Activated T-cell treated with anti-CD3 and anti-CD28 coated beads for 48 hours (primary cell): ENCODE measurements at regions not wholly inside any gene's neighbourhood (a gene's known extent, or its start where the extent isn't known, plus 50 kb on each side); places are given as distances from the start of the nearest gene placed in this dataset.
"Not testable (repeated sequence)": the region's sequence is repeated elsewhere in the genome, so short reads cannot be mapped to it uniquely, and the experiment has no call there.

Experiments used
- DNase-seq: peaks from one replicate; pipeline ENCODE4 v3.0.0-alpha.2; 2020; ENCODE audit warnings: low read depth

GRCh38 chr9:86486891-86487837 is 133.0 kb upstream of the TUT7 start:
- DNase-seq: no peak

DNA sequence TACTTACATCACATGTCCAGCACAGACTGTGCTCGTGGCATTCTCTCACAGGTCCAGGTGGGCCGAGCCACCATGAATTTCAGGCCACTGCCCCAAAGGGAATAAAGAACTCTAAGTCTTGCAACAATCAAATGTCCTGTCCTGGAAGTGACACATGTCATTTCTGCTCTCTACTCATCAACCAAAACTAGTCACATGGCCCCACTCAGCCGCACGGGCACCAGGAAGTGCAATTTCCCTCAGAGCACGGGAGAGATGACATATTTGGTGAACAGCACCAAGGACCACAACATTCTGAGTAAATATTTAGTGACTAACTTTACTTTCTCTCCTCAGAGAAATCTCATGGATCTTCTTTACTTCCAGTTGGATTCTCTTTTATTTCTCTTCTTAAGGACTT is 131.1 kb upstream of the TUT7 start:
- DNase-seq: peak; percentile 3

GRCh38 chr9:86483496-86483895 is 129.3 kb upstream of the TUT7 start:
- DNase-seq: no peak

GRCh38 chr9:86481466-86481865 is 127.3 kb upstream of the TUT7 start:
- no peak for DNase-seq

DNA sequence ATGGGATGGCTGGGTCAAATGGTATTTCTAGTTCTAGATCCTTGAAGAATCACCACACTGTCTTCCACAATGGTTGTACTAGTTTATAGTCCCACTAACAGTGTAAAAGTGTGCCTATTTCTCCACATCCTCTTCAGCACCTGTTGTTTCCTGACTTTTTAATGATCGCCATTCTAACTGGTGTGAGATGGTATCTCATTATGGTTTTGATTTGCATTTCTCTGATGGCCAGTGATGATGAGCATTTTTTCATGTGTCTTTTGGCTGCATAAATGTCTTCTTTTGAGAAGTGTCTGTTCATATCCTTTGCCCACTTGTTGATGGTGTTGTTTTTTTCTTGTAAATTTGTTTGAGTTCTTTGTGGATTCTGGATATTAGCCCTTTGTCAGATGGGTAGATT is 121.0 kb upstream of the TUT7 start:
- not testable (repeated sequence) for DNase-seq

- no peak for DNase-seq
Measured at GRCh38 chr9:86471171-86471815, 117.1 kb upstream of the TUT7 start.

DNA sequence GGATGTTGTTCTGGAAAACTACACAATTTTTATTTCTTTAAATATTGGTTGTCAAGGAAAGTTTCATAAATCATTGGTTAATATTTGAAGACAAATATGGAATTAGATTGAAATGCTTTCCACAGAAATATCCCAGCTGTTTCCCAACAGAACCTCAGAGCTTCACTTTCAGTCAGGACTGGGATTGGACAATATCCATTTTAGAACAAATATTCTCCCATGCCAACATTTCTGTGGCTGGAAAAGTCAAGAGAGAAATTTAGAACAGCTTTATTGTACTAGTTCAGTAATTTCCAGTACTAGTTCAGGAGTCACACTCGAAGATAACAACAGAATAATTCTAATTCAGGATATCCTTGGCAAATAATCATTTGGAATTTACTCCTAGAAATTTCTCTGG is 116.1 kb upstream of the TUT7 start:
- DNase-seq: no peak

- DNase-seq: no peak
Measured at GRCh38 chr9:86469476-86470250, 115.5 kb upstream of the TUT7 start.

DNA sequence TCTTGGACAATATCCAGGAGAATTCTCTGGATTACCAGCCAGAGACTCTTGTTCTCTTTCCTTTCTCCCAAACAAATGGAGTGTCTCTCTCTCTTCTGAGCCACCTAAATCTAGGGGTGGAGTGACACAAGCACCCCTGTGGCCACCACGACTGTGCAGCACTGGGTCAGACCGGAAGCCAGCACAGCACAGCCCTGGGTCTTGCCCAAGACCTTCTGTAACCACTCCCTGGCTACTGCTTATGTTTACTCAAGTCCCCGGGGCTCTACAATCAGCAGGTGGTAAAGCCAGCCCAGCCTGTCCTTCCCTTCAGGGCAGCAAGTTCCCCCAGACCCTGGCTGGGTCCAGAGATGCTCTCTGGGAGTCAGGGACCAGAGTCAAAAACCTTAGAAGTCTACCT is 110.0 kb upstream of the TUT7 start:
- DNase-seq: no peak

- no peak for DNase-seq
Measured at GRCh38 chr9:86460216-86461002, 106.2 kb upstream of the TUT7 start.

- DNase-seq: no peak
Measured at GRCh38 chr9:86459599-86460155, 105.5 kb upstream of the TUT7 start.

GRCh38 chr9:86459191-86459590 is 105.0 kb upstream of the TUT7 start:
- no peak for DNase-seq

GRCh38 chr9:86458191-86458855 is 104.1 kb upstream of the TUT7 start:
- no peak for DNase-seq

DNA sequence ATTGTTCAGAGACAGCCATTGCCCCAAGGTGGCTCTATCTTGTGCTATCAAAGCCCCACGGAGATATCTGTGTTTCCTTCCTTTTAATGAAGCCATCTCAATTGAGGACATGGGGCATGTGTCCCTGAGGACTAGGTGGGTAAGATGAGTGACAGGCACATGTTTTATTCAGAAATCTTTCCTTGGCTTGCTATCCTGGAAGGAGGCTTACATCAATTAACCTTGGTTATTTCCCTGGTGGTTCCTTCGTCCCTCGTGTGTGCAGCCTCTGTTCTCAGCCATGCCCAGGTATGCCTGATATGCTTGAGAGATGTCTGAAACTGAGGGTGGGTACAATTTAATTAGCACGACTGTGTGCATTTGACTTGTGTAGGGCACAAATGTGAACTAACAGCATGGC is 102.2 kb upstream of the TUT7 start:
- no peak for DNase-seq

- DNase-seq: no peak
Measured at GRCh38 chr9:86454701-86455615, 100.7 kb upstream of the TUT7 start.

- no peak for DNase-seq
Measured at GRCh38 chr9:86452201-86452828, 98.1 kb upstream of the TUT7 start.

DNA sequence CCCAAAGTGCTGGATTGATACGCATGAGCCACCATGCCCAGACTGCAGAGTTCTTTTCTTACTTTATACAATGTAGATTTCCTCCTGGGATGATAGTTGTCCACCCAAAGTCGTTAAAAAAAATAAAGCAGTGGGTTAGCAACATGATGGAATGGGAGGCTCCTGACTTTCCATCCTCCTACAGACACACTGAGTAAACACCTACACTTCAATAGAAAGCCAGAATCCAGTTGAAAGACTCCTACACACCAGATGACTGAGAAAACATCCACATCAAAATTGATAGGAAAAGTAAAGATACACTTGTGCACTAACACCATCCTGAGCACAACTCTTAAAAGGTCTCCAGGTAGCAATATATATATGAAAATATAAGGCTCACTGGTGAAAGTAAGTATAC is 95.0 kb upstream of the TUT7 start:
- no peak for DNase-seq

DNA sequence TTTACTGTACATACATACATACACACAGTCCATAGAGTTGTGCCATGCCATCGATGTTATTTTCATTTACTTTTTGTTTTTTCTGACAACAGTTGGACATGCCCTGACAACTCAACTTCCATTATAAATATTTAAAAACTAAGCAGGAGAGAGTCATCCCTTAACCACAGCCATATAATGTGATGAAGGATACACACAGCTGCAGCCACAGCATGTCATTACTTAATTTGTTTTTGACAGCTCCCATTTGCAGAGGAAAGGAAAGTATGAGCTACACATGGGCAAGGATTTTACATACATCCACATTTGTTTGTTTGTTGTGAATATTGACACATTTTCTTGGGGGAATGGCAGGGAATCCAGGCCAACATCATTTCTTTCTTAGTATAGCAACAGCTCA is 91.5 kb upstream of the TUT7 start:
- no peak for DNase-seq

GRCh38 chr9:86443992-86444391 is 89.8 kb upstream of the TUT7 start:
- DNase-seq: no peak
